ENCODE measurements at regions not wholly inside any gene's neighbourhood (a gene's known extent, or its start where the extent isn't known, plus 50 kb on each side); places are given as distances from the start of the nearest gene placed in this dataset.

DNA sequence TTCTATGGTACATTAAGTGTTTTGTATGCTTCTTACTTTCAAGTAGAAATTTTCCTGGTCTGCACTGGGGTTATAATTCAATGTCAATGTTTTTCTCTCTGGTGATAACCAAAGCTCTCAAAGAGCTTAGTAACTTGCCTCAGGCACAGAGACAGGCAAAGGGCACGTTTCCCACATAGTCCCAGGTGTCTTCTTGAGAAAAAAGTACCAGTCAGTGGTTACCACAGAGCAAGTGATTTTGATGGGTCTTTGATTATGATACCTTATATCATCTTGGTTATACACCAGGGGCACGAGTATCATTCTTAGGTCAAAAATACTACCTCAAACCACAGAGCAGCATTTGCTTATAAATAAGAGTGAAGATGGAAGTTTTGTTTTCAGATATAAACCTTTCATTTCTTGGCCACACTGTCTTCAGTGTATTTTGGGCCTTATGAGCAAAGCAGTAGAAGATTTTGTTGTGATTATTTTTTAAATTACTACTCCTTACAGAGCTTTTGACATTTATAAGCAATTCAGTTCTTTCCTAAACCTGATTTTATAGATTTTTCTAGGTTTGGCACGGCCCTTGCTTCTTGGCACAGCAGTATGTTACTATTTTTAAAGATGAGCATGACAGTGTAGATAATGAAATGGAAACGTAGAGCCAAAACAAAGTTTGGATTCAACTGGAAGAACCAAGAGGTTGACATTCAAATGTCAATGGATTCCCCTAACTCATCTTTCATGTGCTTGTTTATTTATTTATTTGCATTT is 85.3 kb upstream of the TLL1 start:
- H4K20me1 ChIP-seq (ENCODE audit: control insufficient read depth, extremely low read depth, insufficient read depth, low read length) = no peaks in the 10 kb centered on the region
- TF ChIP-seq, protein P1, sequence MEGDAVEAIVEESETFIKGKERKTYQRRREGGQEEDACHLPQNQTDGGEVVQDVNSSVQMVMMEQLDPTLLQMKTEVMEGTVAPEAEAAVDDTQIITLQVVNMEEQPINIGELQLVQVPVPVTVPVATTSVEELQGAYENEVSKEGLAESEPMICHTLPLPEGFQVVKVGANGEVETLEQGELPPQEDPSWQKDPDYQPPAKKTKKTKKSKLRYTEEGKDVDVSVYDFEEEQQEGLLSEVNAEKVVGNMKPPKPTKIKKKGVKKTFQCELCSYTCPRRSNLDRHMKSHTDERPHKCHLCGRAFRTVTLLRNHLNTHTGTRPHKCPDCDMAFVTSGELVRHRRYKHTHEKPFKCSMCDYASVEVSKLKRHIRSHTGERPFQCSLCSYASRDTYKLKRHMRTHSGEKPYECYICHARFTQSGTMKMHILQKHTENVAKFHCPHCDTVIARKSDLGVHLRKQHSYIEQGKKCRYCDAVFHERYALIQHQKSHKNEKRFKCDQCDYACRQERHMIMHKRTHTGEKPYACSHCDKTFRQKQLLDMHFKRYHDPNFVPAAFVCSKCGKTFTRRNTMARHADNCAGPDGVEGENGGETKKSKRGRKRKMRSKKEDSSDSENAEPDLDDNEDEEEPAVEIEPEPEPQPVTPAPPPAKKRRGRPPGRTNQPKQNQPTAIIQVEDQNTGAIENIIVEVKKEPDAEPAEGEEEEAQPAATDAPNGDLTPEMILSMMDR (conservative IDR thresholded peaks at IDR 0.05 in 1 of 2, IDR thresholded peaks at IDR 0.05 in 1 of 2; ENCODE audit: low read depth in 1 of 2, low read length in 2 of 2) = no peak
- TF ChIP-seq EZH2 (IDR thresholded peaks at IDR 0.05; ENCODE audit: low read length, missing control alignments) = no peak
- no peak overlapping the region for H3K4me3 ChIP-seq (replicated peaks in 1 of 4; ENCODE audit: control extremely low read depth in 1 of 4, insufficient read depth in 1 of 4, low read depth in 3 of 4, low read length in 4 of 4)
- H3K9me3 ChIP-seq (ENCODE audit: control insufficient read depth, insufficient read depth, low read depth, low read length) = no peaks in the 10 kb centered on the region
- no peak overlapping the region for H2AFZ ChIP-seq (ENCODE audit: low read length)
- no peak overlapping the region for H3K4me2 ChIP-seq (ENCODE audit: extremely low read depth, insufficient read depth, low read length)
- no peaks in the 10 kb centered on the region for H3K36me3 ChIP-seq (ENCODE audit: control insufficient read depth, insufficient read depth, low read length)
- no peaks in the 10 kb centered on the region for H3K79me2 ChIP-seq (ENCODE audit: control insufficient read depth, insufficient read depth, low read length)
- no peak overlapping the region for H3K27ac ChIP-seq (ENCODE audit: insufficient read depth, low read length)
- H3K9ac ChIP-seq (ENCODE audit: insufficient read depth, low read length) = no peak overlapping the region
- no peaks in the 10 kb centered on the region for H3K4me1 ChIP-seq (ENCODE audit: control insufficient read depth, extremely low read depth, insufficient read depth, low read length)
- H3K27me3 ChIP-seq (ENCODE audit: control insufficient read depth, insufficient read depth, low read length) = no peaks in the 10 kb centered on the region
- DNase-seq (ENCODE audit: low read depth in 2 of 2) = no peak

GRCh38 chr4:165788686-165789463 is 84.2 kb upstream of the TLL1 start:
- no peak overlapping the region for H3K9ac ChIP-seq (ENCODE audit: insufficient read depth, low read length)
- no peaks in the 10 kb centered on the region for H3K36me3 ChIP-seq (ENCODE audit: control insufficient read depth, insufficient read depth, low read length)
- no peaks in the 10 kb centered on the region for H3K4me1 ChIP-seq (ENCODE audit: control insufficient read depth, extremely low read depth, insufficient read depth, low read length)
- no peak for DNase-seq (ENCODE audit: low read depth in 2 of 2)
- H3K4me3 ChIP-seq (replicated peaks in 1 of 4; ENCODE audit: control extremely low read depth in 1 of 4, insufficient read depth in 1 of 4, low read depth in 3 of 4, low read length in 4 of 4) = no peak overlapping the region
- no peaks in the 10 kb centered on the region for H3K27me3 ChIP-seq (ENCODE audit: control insufficient read depth, insufficient read depth, low read length)
- no peaks in the 10 kb centered on the region for H4K20me1 ChIP-seq (ENCODE audit: control insufficient read depth, extremely low read depth, insufficient read depth, low read length)
- TF ChIP-seq EZH2 (IDR thresholded peaks at IDR 0.05; ENCODE audit: low read length, missing control alignments) = no peak
- TF ChIP-seq, protein P1 (conservative IDR thresholded peaks at IDR 0.05 in 1 of 2, IDR thresholded peaks at IDR 0.05 in 1 of 2; ENCODE audit: low read depth in 1 of 2, low read length in 2 of 2) = no peak
- H3K27ac ChIP-seq (ENCODE audit: insufficient read depth, low read length) = no peak overlapping the region
- H3K9me3 ChIP-seq (ENCODE audit: control insufficient read depth, insufficient read depth, low read depth, low read length) = no peaks in the 10 kb centered on the region
- no peaks in the 10 kb centered on the region for H3K79me2 ChIP-seq (ENCODE audit: control insufficient read depth, insufficient read depth, low read length)
- no peak overlapping the region for H3K4me2 ChIP-seq (ENCODE audit: extremely low read depth, insufficient read depth, low read length)
- H2AFZ ChIP-seq (ENCODE audit: low read length) = no peak overlapping the region

- H3K4me2 ChIP-seq (ENCODE audit: extremely low read depth, insufficient read depth, low read length) = no peak overlapping the region
- H3K27me3 ChIP-seq (ENCODE audit: control insufficient read depth, insufficient read depth, low read length) = no peaks in the 10 kb centered on the region
- H3K9ac ChIP-seq (ENCODE audit: insufficient read depth, low read length) = no peak overlapping the region
- no peak overlapping the region for H3K4me3 ChIP-seq (replicated peaks in 1 of 4; ENCODE audit: control extremely low read depth in 1 of 4, insufficient read depth in 1 of 4, low read depth in 3 of 4, low read length in 4 of 4)
- H3K9me3 ChIP-seq (ENCODE audit: control insufficient read depth, insufficient read depth, low read depth, low read length) = no peaks in the 10 kb centered on the region
- no peaks in the 10 kb centered on the region for H3K79me2 ChIP-seq (ENCODE audit: control insufficient read depth, insufficient read depth, low read length)
- no peak overlapping the region for H2AFZ ChIP-seq (ENCODE audit: low read length)
- TF ChIP-seq, protein P1 (conservative IDR thresholded peaks at IDR 0.05 in 1 of 2, IDR thresholded peaks at IDR 0.05 in 1 of 2; ENCODE audit: low read depth in 1 of 2, low read length in 2 of 2) = no peak
- no peak for TF ChIP-seq EZH2 (IDR thresholded peaks at IDR 0.05; ENCODE audit: low read length, missing control alignments)
- no peak overlapping the region for H3K27ac ChIP-seq (ENCODE audit: insufficient read depth, low read length)
- no peaks in the 10 kb centered on the region for H3K36me3 ChIP-seq (ENCODE audit: control insufficient read depth, insufficient read depth, low read length)
- no peaks in the 10 kb centered on the region for H3K4me1 ChIP-seq (ENCODE audit: control insufficient read depth, extremely low read depth, insufficient read depth, low read length)
- DNase-seq (ENCODE audit: low read depth in 2 of 2) = no peak
- H4K20me1 ChIP-seq (ENCODE audit: control insufficient read depth, extremely low read depth, insufficient read depth, low read length) = no peaks in the 10 kb centered on the region
These were observed 79.8 kb upstream of the TLL1 start for GRCh38 chr4:165793236-165793635.

All from fibroblast of lung (primary cell).